Erythroblast (primary cell): ENCODE measurements at regions not wholly inside any gene's neighbourhood (a gene's known extent, or its start where the extent isn't known, plus 50 kb on each side); places are given as distances from the start of the nearest gene placed in this dataset.
A peak's percentile ranks its signal among the peaks of the same experiment; 100 is the strongest.

ENCODE experiments used
- DNase-seq, 2 experiments: peaks; one replicate each; lab custom pipeline; 2025; lab: John Stamatoyannopoulos, UW
- GATA1 ChIP-seq: IDR thresholded peaks from 2 replicates; pipeline ENCODE4 v1.6.1; 2011; ENCODE audit warnings: low read depth, mild to moderate bottlenecking, control low read depth, low read length, moderate library complexity
- POLR2A ChIP-seq: IDR thresholded peaks from 2 replicates; pipeline ENCODE4 v1.6.1; 2011; ENCODE audit warnings: mild to moderate bottlenecking, low read length

GRCh38 chr2:34099377-34099776, 500.3 kb upstream of the FAM98A start:
- TF ChIP-seq GATA1 (no peak), POLR2A (no peak)

GRCh38 chr2:34098256-34098655, 499.2 kb upstream of the FAM98A start:
- TF ChIP-seq GATA1 (no peak), POLR2A (no peak)

More at GRCh38 chr2:34099377-34099776, 500.3 kb upstream of the FAM98A start:
- no peak for DNase-seq

GRCh38 chr2:34096562-34097171, 497.6 kb upstream of the FAM98A start:
- TF ChIP-seq POLR2A = no peak
- TF ChIP-seq GATA1 = no peak
- peak; percentile 36 to 69 for DNase-seq

More at GRCh38 chr2:34098256-34098655, 499.2 kb upstream of the FAM98A start:
- DNase-seq = no peak

- TF ChIP-seq POLR2A (no peak), GATA1 (no peak)
- DNase-seq = no peak
Observed at GRCh38 chr2:34093790-34094189, 494.7 kb upstream of the FAM98A start.

GRCh38 chr2:34070196-34070595, 471.1 kb upstream of the FAM98A start:
- DNase-seq = no peak
- TF ChIP-seq POLR2A (no peak), GATA1 (no peak)

- TF ChIP-seq GATA1 (no peak), POLR2A (no peak)
Observed at GRCh38 chr2:34069604-34070003, 470.5 kb upstream of the FAM98A start.

GRCh38 chr2:34050413-34050812, 451.3 kb upstream of the FAM98A start:
- no peak for DNase-seq
- TF ChIP-seq GATA1 = no peak
- TF ChIP-seq POLR2A = no peak

More at GRCh38 chr2:34069604-34070003, 470.5 kb upstream of the FAM98A start:
- DNase-seq = no peak

- no peak for TF ChIP-seq POLR2A
- no peak for TF ChIP-seq GATA1
- DNase-seq = no peak
Observed at GRCh38 chr2:34045101-34045655, 446.1 kb upstream of the FAM98A start.

GRCh38 chr2:34037886-34038285, 438.8 kb upstream of the FAM98A start:
- DNase-seq = no peak
- TF ChIP-seq GATA1 (no peak), POLR2A (no peak)

- TF ChIP-seq GATA1 = no peak
- no peak for TF ChIP-seq POLR2A
- DNase-seq = no peak
Observed at GRCh38 chr2:34037157-34037556, 438.1 kb upstream of the FAM98A start.

GRCh38 chr2:34031097-34031496, 432.0 kb upstream of the FAM98A start:
- DNase-seq = no peak
- TF ChIP-seq POLR2A = no peak
- TF ChIP-seq GATA1 = no peak

GRCh38 chr2:34030273-34030672, 431.2 kb upstream of the FAM98A start:
- DNase-seq = no peak
- TF ChIP-seq POLR2A (no peak), GATA1 (no peak)

- no peak for TF ChIP-seq GATA1
- no peak for TF ChIP-seq POLR2A
- no peak for DNase-seq
Observed at GRCh38 chr2:34029073-34029472, 430.0 kb upstream of the FAM98A start.

GRCh38 chr2:34025196-34025595, 426.1 kb upstream of the FAM98A start:
- TF ChIP-seq POLR2A (no peak), GATA1 (no peak)
- no peak for DNase-seq
